ENCODE measurements at regions not wholly inside any gene's neighbourhood (a gene's known extent, or its start where the extent isn't known, plus 50 kb on each side); places are given as distances from the start of the nearest gene placed in this dataset.

DNA sequence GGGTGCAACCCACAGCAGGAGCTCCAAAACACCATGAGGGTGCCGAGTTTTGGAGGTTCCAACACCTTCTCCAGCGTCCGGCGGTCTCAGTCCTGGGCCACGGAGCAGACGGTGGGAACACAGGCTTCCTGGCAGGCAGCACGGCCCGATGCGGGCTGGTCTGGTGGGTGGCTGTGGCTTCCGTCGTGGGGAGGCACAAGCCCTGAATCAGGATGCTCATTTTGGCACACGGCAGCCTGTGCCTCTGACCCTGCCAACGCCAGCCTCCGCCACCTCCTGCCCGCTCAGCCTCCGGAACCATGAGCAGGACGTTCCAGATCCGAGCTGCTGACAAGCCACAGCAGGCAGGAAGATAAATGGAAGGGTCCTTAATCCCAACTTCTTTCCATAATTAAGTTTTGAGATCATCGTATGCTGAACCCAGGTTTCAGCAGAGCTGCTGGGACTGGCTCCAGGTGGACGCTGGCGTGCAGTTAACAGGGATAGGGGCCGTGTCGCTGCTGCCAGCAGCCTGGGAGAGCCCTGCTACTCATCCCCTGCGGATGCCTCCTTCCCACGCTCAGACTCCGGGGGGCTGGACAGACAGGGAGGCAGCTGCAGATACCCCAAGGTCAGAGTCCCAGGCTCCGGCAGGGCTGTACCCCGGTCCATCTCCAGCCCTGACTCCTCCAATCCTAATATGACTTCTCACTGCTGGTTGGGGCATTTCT lies 136.6 kb downstream of the ENGASE start:
- H4K5ac ChIP-seq (ENCODE audit: insufficient read length, low read depth, low read length): no peak overlapping the region
- no peak overlapping the region for H2BK120ac ChIP-seq (ENCODE audit: low read depth, low read length, poor library complexity, severe bottlenecking)
- no peak overlapping the region for H4K91ac ChIP-seq (ENCODE audit: insufficient read length, low read depth, low read length)
- no peaks in the 10 kb centered on the region for H3K79me2 ChIP-seq (ENCODE audit: insufficient read depth, low read length)
- Mint-ChIP-seq H3K4me3 (no peak overlapping the region), H3K27me3 (ENCODE audit: low read depth) (no peaks in the 10 kb centered on the region; the same call in 1 of the 2 replicates), H3K27ac (no peak overlapping the region), H3K36me3 (ENCODE audit: insufficient read depth in 1 of 3, low read depth in 3 of 3) (no peaks in the 10 kb centered on the region), H3K9me3 (no peaks in the 10 kb centered on the region), H3K4me1 (peaks cover 39 to 46% of the 10 kb centered on the region in 2 experiments)
- H3K23me2 ChIP-seq (ENCODE audit: insufficient read length, low read depth, low read length, poor library complexity, severe bottlenecking): peaks cover 3% of the 10 kb centered on the region
- H3K79me1 ChIP-seq (ENCODE audit: insufficient read depth, low read depth, low read length, poor library complexity, severe bottlenecking): no peaks in the 10 kb centered on the region
- H2AFZ ChIP-seq (ENCODE audit: low read length): no peak overlapping the region
- DNase-seq: no peak
- no peak overlapping the region for H2AK5ac ChIP-seq (ENCODE audit: insufficient read length, low read length)
- no peak overlapping the region for H4K8ac ChIP-seq (replicated peaks; ENCODE audit: insufficient read length, low read depth, low read length)
- H3K4ac ChIP-seq (ENCODE audit: low read depth, low read length): peak overlapping the region; percentile 20; the same call in 1 of the 2 replicates
- H3K9ac ChIP-seq (ENCODE audit: extremely low read depth, insufficient read length, low read length): no peak overlapping the region
- no peak overlapping the region for H2BK15ac ChIP-seq (ENCODE audit: low read depth, low read length)
- peaks cover 2% of the 10 kb centered on the region; the same call in 1 of the 2 replicates for H3K4me1 ChIP-seq (ENCODE audit: insufficient read depth, low read length)
- no peak overlapping the region for H2BK20ac ChIP-seq (ENCODE audit: low read depth, low read length, poor library complexity, severe bottlenecking)
- no peaks in the 10 kb centered on the region for H3K27me3 ChIP-seq (ENCODE audit: insufficient read depth, low read length)
- no peak overlapping the region for H3T11ph ChIP-seq (ENCODE audit: low read length)
- no peak overlapping the region for H3K27ac ChIP-seq (ENCODE audit: insufficient read length, low read depth, low read length)
- no CpG with 5 or more reads among the region's 28 CpGs for WGBS (ENCODE audit: extremely low coverage, insufficient read length, low lambda C conversion rate)
- H3K9me3 ChIP-seq (ENCODE audit: control insufficient read depth, low read depth, low read length): no peaks in the 10 kb centered on the region
- H2BK12ac ChIP-seq (ENCODE audit: insufficient read length, low read depth, low read length): no peak overlapping the region
- H3K18ac ChIP-seq (ENCODE audit: insufficient read length, low read depth, low read length): no peak overlapping the region
- TF ChIP-seq, protein P1, sequence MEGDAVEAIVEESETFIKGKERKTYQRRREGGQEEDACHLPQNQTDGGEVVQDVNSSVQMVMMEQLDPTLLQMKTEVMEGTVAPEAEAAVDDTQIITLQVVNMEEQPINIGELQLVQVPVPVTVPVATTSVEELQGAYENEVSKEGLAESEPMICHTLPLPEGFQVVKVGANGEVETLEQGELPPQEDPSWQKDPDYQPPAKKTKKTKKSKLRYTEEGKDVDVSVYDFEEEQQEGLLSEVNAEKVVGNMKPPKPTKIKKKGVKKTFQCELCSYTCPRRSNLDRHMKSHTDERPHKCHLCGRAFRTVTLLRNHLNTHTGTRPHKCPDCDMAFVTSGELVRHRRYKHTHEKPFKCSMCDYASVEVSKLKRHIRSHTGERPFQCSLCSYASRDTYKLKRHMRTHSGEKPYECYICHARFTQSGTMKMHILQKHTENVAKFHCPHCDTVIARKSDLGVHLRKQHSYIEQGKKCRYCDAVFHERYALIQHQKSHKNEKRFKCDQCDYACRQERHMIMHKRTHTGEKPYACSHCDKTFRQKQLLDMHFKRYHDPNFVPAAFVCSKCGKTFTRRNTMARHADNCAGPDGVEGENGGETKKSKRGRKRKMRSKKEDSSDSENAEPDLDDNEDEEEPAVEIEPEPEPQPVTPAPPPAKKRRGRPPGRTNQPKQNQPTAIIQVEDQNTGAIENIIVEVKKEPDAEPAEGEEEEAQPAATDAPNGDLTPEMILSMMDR (conservative IDR thresholded peaks at IDR 0.05): no peak
- H3K14ac ChIP-seq (ENCODE audit: insufficient read depth, low read length): no peak overlapping the region; the same call in 1 of the 2 replicates
- no peak overlapping the region for H3K23ac ChIP-seq (ENCODE audit: insufficient read length, low read depth, low read length)
- H2BK5ac ChIP-seq (ENCODE audit: insufficient read length, low read length): no peak overlapping the region
- no peaks in the 10 kb centered on the region for H4K20me1 ChIP-seq (ENCODE audit: control insufficient read depth, insufficient read depth, insufficient read length)
- H3K4me2 ChIP-seq (ENCODE audit: insufficient read depth, insufficient read length, low read length): no peak overlapping the region
- H3K56ac ChIP-seq (ENCODE audit: insufficient read length, low read depth, low read length): no peak overlapping the region

Data from H9 (cell line).